DMS53 treated with DMSO at 0.1 percent for 48 hours (cell line): ENCODE measurements at regions not wholly inside any gene's neighbourhood (a gene's known extent, or its start where the extent isn't known, plus 50 kb on each side); places are given as distances from the start of the nearest gene placed in this dataset.

Source experiments
- DNase-seq: peaks from one replicate; lab custom pipeline; 2025; ENCODE audit not compliant: unreplicated experiment; lab: John Stamatoyannopoulos, UW

DNA sequence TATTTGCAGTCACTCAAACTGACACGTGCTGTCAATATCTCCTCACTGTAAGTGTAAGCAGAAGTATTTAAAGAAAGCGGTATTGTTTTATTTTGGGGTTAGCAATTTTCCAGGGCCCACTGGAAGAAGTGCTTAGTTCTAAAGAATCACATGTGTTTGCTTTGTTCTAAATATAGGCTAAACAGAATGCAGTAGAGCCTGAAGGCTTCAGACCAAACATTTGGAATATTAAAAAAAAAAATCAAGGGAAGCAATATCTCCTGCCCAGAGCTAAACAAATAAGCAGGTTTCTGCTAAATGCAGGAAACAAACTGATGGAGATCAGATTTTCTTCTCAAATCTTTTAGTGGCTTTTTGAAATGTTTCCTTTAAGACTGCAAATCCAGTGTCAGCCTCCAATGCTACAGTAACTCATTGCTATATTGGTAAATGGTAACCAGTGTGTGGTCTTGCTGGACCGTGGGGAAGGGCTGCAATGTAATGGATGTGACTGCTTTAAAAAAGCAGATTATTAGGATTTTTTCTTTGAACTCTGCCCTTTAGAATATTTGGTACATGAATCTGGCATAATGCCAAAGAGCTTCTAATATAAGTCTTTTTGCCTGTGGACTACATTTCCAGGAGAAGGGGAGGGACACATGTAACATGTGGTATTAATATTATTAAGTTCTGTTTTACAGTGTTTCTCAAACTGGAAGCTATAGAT, 317.1 kb upstream of the FERMT1 start:
- DNase-seq, result no peak

GRCh38 chr20:6434131-6434530, 311.3 kb upstream of the FERMT1 start:
- DNase-seq, result no peak

DNA sequence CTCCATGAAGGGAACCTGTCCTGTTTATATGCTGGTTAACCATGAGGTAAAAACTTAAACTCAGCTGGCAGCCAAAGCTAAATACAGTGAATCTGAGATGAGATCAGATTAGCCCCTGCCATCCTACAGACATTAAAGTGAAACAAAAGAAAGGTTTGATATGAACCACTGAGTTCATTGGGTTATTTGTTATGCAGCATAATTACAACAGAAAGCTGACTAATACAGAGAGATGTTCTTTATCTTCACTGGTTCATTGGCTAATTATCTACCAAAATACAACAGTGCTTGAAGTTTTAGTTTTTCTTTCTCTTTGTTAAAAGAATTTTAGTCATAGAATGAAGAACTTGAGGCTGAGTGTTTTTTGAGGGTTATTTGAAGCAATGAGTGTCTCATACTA, 307.6 kb upstream of the FERMT1 start:
- no peak for DNase-seq

GRCh38 chr20:6426287-6426891, 303.6 kb upstream of the FERMT1 start:
- no peak for DNase-seq

GRCh38 chr20:6421321-6422248, 298.8 kb upstream of the FERMT1 start:
- DNase-seq, result no peak

DNA sequence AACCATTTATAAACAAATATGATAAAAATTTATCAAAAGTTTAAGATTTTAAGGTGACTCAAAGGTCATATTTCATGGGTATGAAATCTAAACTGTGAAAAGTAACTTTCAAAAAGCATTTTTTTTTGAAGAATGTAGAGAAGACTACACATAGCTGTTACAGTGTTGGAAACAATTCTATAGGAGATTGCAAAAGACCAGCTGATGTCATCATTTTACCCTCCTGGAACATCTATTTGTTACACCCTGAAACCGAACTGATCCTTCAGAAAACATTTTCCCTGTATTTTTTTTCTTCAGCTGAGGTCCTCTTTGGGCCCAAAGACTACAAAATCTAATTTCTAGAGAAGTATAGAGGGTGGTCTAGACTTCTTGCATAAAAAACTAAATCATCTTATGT, 297.5 kb upstream of the FERMT1 start:
- DNase-seq, result no peak

DNA sequence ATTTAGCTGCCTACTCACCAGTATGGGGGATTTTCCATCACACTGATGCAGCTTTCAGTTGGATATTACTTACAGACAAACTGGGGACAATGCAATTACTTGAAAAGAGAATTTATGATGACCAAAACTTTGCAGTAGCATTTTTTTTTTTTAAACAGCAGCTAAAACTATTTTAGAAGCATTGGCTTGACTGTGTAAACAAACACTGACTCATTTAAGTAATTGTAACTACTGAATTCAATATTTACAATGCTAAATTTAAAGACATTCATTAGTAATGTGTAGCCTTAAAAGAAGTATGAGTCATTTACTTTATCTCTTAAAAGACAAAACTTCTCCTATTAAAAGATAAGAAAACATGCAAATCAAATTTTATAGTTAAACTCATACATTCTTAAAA, 295.9 kb upstream of the FERMT1 start:
- no peak for DNase-seq

GRCh38 chr20:6416371-6416770, 293.5 kb upstream of the FERMT1 start:
- no peak for DNase-seq

DNA sequence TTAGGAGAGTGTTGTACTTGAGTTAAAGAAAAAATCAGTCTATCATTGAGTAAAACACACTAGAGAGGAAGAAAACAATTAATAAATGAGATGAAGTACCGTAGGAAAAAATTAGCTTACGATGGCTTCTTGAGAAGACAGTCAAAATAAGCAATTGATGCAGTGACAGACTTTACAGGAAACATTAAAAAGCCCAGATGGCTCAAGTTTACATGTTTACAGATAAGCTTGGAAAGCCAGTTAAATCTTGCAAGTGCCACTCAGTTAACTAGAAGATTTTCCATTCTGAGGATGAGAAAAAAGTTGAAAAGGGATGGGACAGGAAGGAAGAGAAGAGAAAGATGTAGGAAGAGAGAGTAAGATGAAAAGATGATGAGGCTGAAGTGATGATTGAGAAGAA, 288.8 kb upstream of the FERMT1 start:
- DNase-seq, result no peak

DNA sequence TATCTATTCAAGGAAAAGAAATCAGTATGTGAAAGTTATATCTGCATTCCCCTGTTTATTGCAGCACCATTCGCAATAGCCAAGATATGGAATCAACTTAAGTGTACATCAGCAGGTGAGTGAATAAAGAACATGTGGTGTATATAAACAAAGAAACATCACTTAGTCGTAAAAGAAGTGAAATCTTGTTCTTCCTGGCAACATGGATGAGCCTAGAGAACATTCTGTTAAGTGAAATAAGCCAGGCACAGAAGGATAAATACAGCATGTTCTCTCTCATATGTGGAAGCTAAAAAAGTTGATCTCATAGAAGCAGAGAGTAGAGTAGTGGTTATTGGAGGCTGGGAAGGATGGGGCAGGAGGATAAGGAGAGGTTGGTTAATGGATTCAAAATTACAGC, 287.9 kb upstream of the FERMT1 start:
- DNase-seq, result no peak

GRCh38 chr20:6407163-6407562, 284.3 kb upstream of the FERMT1 start:
- DNase-seq, result no peak

GRCh38 chr20:6401893-6402557, 279.2 kb upstream of the FERMT1 start:
- DNase-seq, result no peak

DNA sequence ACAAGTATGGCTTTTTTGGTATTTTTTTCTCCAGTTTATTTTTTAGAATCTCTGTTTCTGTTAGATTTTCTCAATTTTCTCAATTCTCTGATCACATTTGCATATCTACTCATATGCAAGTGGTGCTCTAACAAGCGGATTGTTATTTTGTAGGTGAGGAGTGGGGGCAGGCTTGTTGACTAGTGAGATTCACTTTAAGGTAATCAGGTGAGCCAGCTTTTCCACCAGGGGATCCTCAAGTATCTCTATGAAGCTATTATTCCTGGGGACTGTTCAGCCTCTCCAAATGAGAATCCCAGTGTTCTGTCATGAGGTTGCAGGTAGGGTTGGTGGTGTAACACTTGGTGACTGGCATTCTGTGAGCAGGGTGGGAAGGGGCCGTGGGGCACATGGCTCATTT, 274.3 kb upstream of the FERMT1 start:
- DNase-seq, result no peak

GRCh38 chr20:6395695-6396094, 272.9 kb upstream of the FERMT1 start:
- peak; percentile 84 for DNase-seq

DNA sequence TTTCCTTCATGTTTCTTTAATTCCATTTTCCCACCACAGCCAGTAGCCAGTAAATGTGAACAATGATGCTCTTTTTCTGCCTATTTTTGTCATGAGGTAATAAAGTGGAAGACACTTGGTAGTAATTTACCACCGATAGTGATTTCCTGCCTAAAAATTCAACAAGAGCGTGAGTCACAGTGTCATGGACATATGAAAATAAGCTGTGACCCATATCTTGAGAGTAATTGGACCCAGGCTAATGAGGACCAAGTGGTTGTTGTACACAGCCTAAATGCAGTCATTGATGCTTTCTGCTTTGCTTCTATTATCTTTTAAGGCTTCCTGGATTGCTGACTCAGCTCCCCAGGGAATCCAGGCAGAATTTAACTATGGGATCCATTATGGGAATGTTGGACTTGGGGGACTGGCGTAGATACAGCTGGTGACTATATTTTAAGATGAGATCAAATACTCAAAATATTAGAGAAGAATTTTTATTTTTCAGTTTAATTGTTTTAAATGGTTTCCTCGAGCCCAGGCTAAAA, 265.9 kb upstream of the FERMT1 start:
- DNase-seq, result no peak

GRCh38 chr20:6384956-6385486, 262.2 kb upstream of the FERMT1 start:
- no peak for DNase-seq

DNA sequence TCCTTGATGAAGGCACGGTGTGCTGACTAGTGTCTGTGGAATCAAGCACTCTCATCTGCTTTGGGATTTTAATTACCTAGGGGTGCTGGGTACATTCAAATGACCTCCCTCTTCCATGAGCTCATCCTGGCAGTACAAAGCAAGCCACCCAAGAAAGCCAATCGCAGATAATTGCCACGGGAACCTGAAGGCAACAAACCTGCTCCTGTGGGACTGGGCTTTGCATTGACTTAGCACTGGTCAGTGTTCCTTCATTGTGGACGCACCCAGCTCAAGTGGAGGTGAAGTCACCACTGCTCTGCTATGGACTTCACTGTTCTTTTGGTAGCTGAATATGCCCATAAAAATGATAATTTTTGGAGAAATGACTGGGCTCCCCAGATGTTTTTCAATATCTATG, 261.6 kb upstream of the FERMT1 start:
- DNase-seq, result no peak

DNA sequence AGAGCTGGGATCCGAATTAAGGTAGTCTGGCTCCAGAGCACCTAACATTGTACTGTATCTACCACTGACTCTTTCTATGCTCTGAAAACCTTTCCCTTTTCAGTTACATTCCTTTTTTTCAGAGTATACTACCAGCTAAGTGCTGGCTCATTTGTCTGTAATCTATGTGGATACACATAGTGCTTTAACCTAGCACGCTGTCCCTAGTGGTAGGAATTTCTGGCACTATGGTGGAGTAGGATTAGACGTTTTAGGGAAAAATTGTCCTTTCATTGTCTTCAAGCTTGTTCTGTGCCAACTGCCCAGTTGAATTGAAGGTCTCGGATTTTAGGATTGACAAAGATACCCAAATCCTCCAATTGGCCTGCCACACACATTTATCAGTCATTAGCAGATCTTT, 259.1 kb upstream of the FERMT1 start:
- no peak for DNase-seq

DNA sequence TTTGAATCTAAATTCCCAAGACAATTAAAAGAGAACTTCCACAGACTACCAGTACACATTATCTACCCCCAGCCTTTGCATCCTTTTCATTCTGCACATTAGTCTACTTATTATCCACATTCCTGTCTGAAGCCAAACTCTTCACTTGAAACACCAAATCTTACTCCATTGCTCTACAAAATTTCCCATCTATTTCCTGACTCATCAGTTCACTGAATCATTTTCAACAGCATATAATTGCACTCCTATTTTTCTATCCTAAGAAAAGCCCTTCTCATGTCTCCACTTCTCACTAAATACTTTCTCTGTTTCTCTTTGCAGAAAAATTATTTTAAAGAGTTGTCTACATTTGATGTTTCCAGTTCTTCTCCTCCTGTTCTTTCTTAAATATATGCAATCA, 239.4 kb upstream of the FERMT1 start:
- no peak for DNase-seq

GRCh38 chr20:6360766-6361165, 237.9 kb upstream of the FERMT1 start:
- DNase-seq, result no peak
